PC-9 (cell line): ENCODE measurements at regions not wholly inside any gene's neighbourhood (a gene's known extent, or its start where the extent isn't known, plus 50 kb on each side); places are given as distances from the start of the nearest gene placed in this dataset.

Source experiments
- BruUV-seq: library from RNA; stranded (reverse); fragments of 400-500 nt; replicated peaks from 2 replicates; lab custom pipeline; 2021; lab: Mats Ljungman, UMichigan
- CTCF ChIA-PET: fragments of 300-600 bp; sonication (Branson Sonifier 250); formaldehyde crosslinking; loops from one replicate; lab custom pipeline; 2022; ENCODE audit warnings: antibody characterized with exemption; lab: Charles Lee
- POLR2A ChIA-PET: fragments of 300-600 bp; sonication (Branson Sonifier 250); formaldehyde crosslinking; loops from one replicate; lab custom pipeline; 2022; ENCODE audit warnings: antibody characterized with exemption; ENCODE audit not compliant: unreplicated experiment; lab: Charles Lee
- DNase-seq, 2 experiments: peaks; one replicate each; pipeline versions ENCODE4 v3.0.0 to v3.0.0-alpha.2; 2015 to 2022; ENCODE audit warnings: mixed read lengths in 1 of 2
- H2AFZ ChIP-seq: fragments of 200-600 bp; sonication (generic); 2 replicates; pipeline ENCODE4 v1.8.1; 2017; ENCODE audit warnings: antibody characterized with exemption
- H3F3A ChIP-seq: fragments of 200-600 bp; sonication (generic); 2 replicates; pipeline ENCODE4 v1.8.1; 2017; ENCODE audit warnings: antibody characterized with exemption, mild to moderate bottlenecking, low read depth; ENCODE audit not compliant: insufficient read depth
- H3K27ac ChIP-seq: fragments of 200-600 bp; sonication (generic); 2 replicates; pipeline ENCODE4 v1.6.1; 2016; ENCODE audit warnings: mixed run types
- H3K27me3 ChIP-seq: fragments of 200-600 bp; sonication (generic); 2 replicates; pipeline ENCODE4 v1.6.1; 2016; ENCODE audit warnings: low read depth, mixed run types; ENCODE audit not compliant: insufficient read depth
- H3K36me3 ChIP-seq: fragments of 200-600 bp; sonication (generic); 2 replicates; pipeline ENCODE4 v1.6.1; 2016; ENCODE audit warnings: low read depth, mixed run types
- H3K4me1 ChIP-seq: fragments of 200-600 bp; sonication (generic); replicated peaks from 2 replicates; pipeline ENCODE4 v1.6.1; 2016; ENCODE audit warnings: mixed run types; ENCODE audit not compliant: insufficient read depth
- H3K4me2 ChIP-seq: fragments of 200-600 bp; sonication (generic); 2 replicates; pipeline ENCODE4 v1.6.1; 2017; ENCODE audit warnings: mixed run types
- H3K4me3 ChIP-seq: fragments of 200-600 bp; sonication (generic); 2 replicates; pipeline ENCODE4 v1.6.1; 2016; ENCODE audit warnings: mixed run types
- H3K79me2 ChIP-seq: fragments of 200-600 bp; sonication (generic); 2 replicates; pipeline ENCODE4 v1.6.1; 2017; ENCODE audit warnings: low read depth, mixed run types
- H3K9me2 ChIP-seq: fragments of 200-600 bp; sonication (generic); 2 replicates; pipeline ENCODE4 v1.8.1; 2017; ENCODE audit warnings: mild to moderate bottlenecking; ENCODE audit not compliant: insufficient read depth
- H3K9me3 ChIP-seq: fragments of 200-600 bp; sonication (generic); 2 replicates; pipeline ENCODE4 v1.8.1; 2016; ENCODE audit warnings: low read depth; ENCODE audit not compliant: insufficient read depth
- H4K20me1 ChIP-seq: fragments of 200-600 bp; sonication (generic); 2 replicates; pipeline ENCODE4 v1.8.1; 2017; ENCODE audit not compliant: insufficient read depth
- EZH2 ChIP-seq: fragments of 200-600 bp; sonication (generic); IDR thresholded peaks from 2 replicates; pipeline ENCODE4 v1.8.0; 2017; ENCODE audit warnings: antibody characterized with exemption, low read depth
- intact Hi-C: fragments of 100-400 bp; cut with micrococcal nuclease; formaldehyde crosslinking; loops from one replicate; pipeline ENCODE4 v1.10.0; 2022; ENCODE audit not compliant: unreplicated experiment
- TF ChIP-seq, protein P1 (sequence below): fragments of 200-600 bp; sonication (generic); conservative IDR thresholded peaks from 2 replicates; pipeline ENCODE4 v1.6.1; 2017; ENCODE audit warnings: mixed run types, antibody characterized with exemption, mild to moderate bottlenecking, moderate library complexity

DNA sequence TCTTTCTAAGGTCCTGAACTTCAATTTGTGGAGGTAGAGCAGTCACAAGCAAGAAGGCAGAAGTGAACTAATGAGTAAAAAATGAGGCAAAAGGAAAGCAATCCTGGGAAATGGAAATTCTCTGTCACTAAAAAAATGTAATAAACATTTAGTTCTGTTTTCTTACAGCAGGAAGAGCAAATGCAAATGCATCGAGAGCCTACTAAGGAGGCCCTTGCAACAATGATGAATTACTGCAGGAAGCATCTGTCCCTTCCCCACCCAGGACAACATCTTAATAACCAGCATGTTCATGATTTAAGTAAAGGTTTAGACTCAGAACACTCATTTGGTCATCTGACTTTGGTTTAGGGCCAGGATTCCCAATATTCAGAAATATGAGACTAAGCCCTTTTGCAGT, 341.4 kb upstream of the NOCT start:
- H3K4me2 ChIP-seq, result no peak overlapping the region
- H3K4me3 ChIP-seq, result no peak overlapping the region
- H3K36me3 ChIP-seq, result no peaks in the 10 kb centered on the region
- no TSS peak for BruUV-seq
- no peaks in the 10 kb centered on the region for H3K4me1 ChIP-seq
- ChIA-PET CTCF (no interaction called here), POLR2A (no interaction called here)
- H4K20me1 ChIP-seq, result no peaks in the 10 kb centered on the region
- no peaks in the 10 kb centered on the region for H3K27me3 ChIP-seq
- no peaks in the 10 kb centered on the region for H3K79me2 ChIP-seq
- intact Hi-C loops, result no loop called here
- no peaks in the 10 kb centered on the region for H3K9me2 ChIP-seq
- DNase-seq, result no peak
- TF ChIP-seq, protein P1, sequence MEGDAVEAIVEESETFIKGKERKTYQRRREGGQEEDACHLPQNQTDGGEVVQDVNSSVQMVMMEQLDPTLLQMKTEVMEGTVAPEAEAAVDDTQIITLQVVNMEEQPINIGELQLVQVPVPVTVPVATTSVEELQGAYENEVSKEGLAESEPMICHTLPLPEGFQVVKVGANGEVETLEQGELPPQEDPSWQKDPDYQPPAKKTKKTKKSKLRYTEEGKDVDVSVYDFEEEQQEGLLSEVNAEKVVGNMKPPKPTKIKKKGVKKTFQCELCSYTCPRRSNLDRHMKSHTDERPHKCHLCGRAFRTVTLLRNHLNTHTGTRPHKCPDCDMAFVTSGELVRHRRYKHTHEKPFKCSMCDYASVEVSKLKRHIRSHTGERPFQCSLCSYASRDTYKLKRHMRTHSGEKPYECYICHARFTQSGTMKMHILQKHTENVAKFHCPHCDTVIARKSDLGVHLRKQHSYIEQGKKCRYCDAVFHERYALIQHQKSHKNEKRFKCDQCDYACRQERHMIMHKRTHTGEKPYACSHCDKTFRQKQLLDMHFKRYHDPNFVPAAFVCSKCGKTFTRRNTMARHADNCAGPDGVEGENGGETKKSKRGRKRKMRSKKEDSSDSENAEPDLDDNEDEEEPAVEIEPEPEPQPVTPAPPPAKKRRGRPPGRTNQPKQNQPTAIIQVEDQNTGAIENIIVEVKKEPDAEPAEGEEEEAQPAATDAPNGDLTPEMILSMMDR, result no peak
- no peak for TF ChIP-seq EZH2
- H2AFZ ChIP-seq, result no peak overlapping the region
- no peak overlapping the region for H3K27ac ChIP-seq
- no peaks in the 10 kb centered on the region for H3F3A ChIP-seq
- H3K9me3 ChIP-seq, result no peaks in the 10 kb centered on the region

DNA sequence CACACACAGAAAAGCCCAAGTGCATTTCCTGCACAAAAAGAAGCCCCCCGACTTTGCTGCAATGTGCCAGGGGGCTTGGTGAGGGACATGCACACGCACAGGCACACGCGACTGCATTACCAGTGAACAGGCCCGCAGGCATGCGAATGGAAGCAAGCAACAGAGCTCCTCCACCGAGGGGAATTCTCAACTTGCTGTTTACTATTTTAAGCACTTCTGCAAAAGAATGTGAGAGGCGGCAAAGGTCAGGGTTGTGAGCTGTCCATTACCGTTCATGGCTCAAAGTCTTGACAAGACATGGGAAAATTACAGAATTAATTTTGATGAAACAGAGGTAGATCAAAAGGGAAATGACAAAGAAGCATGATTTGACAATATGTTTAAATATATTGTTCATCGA, 342.5 kb upstream of the NOCT start:
- ChIA-PET POLR2A (no interaction called here), CTCF (no interaction called here)
- no peak for DNase-seq
- intact Hi-C loops, result no loop called here
- H3K9me3 ChIP-seq, result no peaks in the 10 kb centered on the region
- no peaks in the 10 kb centered on the region for H3K27me3 ChIP-seq
- no peak overlapping the region for H3K4me2 ChIP-seq
- no TSS peak for BruUV-seq
- no peaks in the 10 kb centered on the region for H3F3A ChIP-seq
- no peaks in the 10 kb centered on the region for H3K4me1 ChIP-seq
- H3K79me2 ChIP-seq, result no peaks in the 10 kb centered on the region
- no peak overlapping the region for H3K4me3 ChIP-seq
- no peaks in the 10 kb centered on the region for H4K20me1 ChIP-seq
- H3K9me2 ChIP-seq, result no peaks in the 10 kb centered on the region
- no peaks in the 10 kb centered on the region for H3K36me3 ChIP-seq
- TF ChIP-seq, protein P1, result no peak
- TF ChIP-seq EZH2, result no peak
- H2AFZ ChIP-seq, result no peak overlapping the region
- no peak overlapping the region for H3K27ac ChIP-seq

DNA sequence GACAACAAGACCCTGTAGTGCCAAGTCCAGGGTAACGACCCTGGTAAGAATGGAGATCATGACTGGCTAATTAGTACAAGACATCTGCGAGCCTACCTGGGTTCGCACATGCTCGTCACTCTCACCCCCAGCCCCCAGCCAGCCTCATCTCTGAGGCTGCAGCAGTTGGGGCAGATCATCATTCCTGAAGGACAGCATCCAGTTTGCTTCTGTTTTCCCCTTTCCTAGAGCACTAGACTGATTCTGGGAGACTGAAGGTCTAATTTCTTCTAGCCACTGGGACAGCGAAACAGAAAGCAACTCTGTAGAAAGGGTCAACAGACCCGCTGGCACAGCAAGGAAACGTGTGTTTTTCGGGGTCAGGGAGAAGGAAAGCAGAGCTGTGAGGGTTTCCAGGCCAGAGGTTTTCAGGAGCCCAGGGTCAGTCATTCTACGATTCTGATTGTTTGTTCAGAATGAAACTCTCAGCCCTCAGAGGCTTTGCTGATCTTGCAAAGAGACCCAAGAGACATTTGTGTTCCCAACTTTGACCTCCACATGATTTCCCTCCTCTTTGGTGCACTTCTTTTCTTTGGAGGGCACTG, 343.1 kb upstream of the NOCT start:
- no TSS peak for BruUV-seq
- H2AFZ ChIP-seq, result no peak overlapping the region
- TF ChIP-seq, protein P1, result no peak
- no peak for TF ChIP-seq EZH2
- H3K4me3 ChIP-seq, result no peak overlapping the region
- CTCF ChIA-PET, result no interaction called here
- no peaks in the 10 kb centered on the region for H3K9me3 ChIP-seq
- no peaks in the 10 kb centered on the region for H3K27me3 ChIP-seq
- H3K27ac ChIP-seq, result no peak overlapping the region
- DNase-seq, result no peak
- no peaks in the 10 kb centered on the region for H3K36me3 ChIP-seq
- intact Hi-C loops, result no loop called here
- no peaks in the 10 kb centered on the region for H4K20me1 ChIP-seq
- H3K4me2 ChIP-seq, result no peak overlapping the region
- H3K4me1 ChIP-seq, result no peaks in the 10 kb centered on the region
- H3K9me2 ChIP-seq, result no peaks in the 10 kb centered on the region
- POLR2A ChIA-PET, result no interaction called here
- no peaks in the 10 kb centered on the region for H3K79me2 ChIP-seq
- no peaks in the 10 kb centered on the region for H3F3A ChIP-seq
